ENCODE measurements at regions not wholly inside any gene's neighbourhood (a gene's known extent, or its start where the extent isn't known, plus 50 kb on each side); places are given as distances from the start of the nearest gene placed in this dataset.

GRCh38 chr15:25624504-25625177, 185.8 kb upstream of the UBE3A start:
- H2AFZ ChIP-seq (ENCODE audit: low read depth, low read length): no peak overlapping the region
- ATAC-seq (ENCODE audit: insufficient read depth, low read depth): no peak
- no peaks in the 10 kb centered on the region for H3K36me3 ChIP-seq (ENCODE audit: insufficient read depth, low read length)
- H3K79me2 ChIP-seq (ENCODE audit: insufficient read depth, low read length): no peaks in the 10 kb centered on the region
- no peak for TF ChIP-seq CTCF (IDR thresholded peaks at IDR 0.05; ENCODE audit: borderline replicate concordance, extremely low read depth, low read length, poor library complexity, severe bottlenecking)
- TF ChIP-seq EZH2 (IDR thresholded peaks at IDR 0.05; ENCODE audit: borderline replicate concordance, low read depth, low read length, severe bottlenecking): no peak
- no peak overlapping the region for H3K4me3 ChIP-seq (ENCODE audit: low read depth in 1 of 2, low read length in 2 of 2)
- H3K9ac ChIP-seq (ENCODE audit: low read depth, low read length): no peak overlapping the region
- H4K20me1 ChIP-seq (ENCODE audit: insufficient read depth, low read length): no peaks in the 10 kb centered on the region
- no peaks in the 10 kb centered on the region for H3K4me1 ChIP-seq (ENCODE audit: insufficient read depth, low read length)
- H3K27me3 ChIP-seq (ENCODE audit: insufficient read depth, low read length, poor library complexity): no peaks in the 10 kb centered on the region
- no peak overlapping the region for H3K4me2 ChIP-seq (ENCODE audit: insufficient read depth, low read length)
- no peak overlapping the region for H3K27ac ChIP-seq (ENCODE audit: low read length)
- no peak for DNase-seq
- H3K9me3 ChIP-seq (ENCODE audit: insufficient read depth, low read length, severe bottlenecking): no peaks in the 10 kb centered on the region

- no peak for ATAC-seq (ENCODE audit: insufficient read depth, low read depth)
- Histone ChIP-seq H3K4me2 (ENCODE audit: insufficient read depth, low read length) (no peak overlapping the region), H2AFZ (ENCODE audit: low read depth, low read length) (no peak overlapping the region), H3K9ac (ENCODE audit: low read depth, low read length) (no peak overlapping the region), H3K27ac (ENCODE audit: low read length) (no peak overlapping the region), H3K79me2 (ENCODE audit: insufficient read depth, low read length) (no peaks in the 10 kb centered on the region), H3K36me3 (ENCODE audit: insufficient read depth, low read length) (no peaks in the 10 kb centered on the region), H4K20me1 (ENCODE audit: insufficient read depth, low read length) (no peaks in the 10 kb centered on the region), H3K9me3 (ENCODE audit: insufficient read depth, low read length, severe bottlenecking) (no peaks in the 10 kb centered on the region), H3K4me3 (ENCODE audit: low read depth in 1 of 2, low read length in 2 of 2) (no peak overlapping the region), H3K4me1 (ENCODE audit: insufficient read depth, low read length) (no peaks in the 10 kb centered on the region), H3K27me3 (ENCODE audit: insufficient read depth, low read length, poor library complexity) (no peaks in the 10 kb centered on the region)
- no peak for DNase-seq
- TF ChIP-seq CTCF (IDR thresholded peaks at IDR 0.05; ENCODE audit: borderline replicate concordance, extremely low read depth, low read length, poor library complexity, severe bottlenecking): no peak
- TF ChIP-seq EZH2 (IDR thresholded peaks at IDR 0.05; ENCODE audit: borderline replicate concordance, low read depth, low read length, severe bottlenecking): no peak
Observed at GRCh38 chr15:25623708-25624107, 184.9 kb upstream of the UBE3A start.

- Histone ChIP-seq H3K36me3 (ENCODE audit: insufficient read depth, low read length) (no peaks in the 10 kb centered on the region), H3K4me3 (ENCODE audit: low read depth in 1 of 2, low read length in 2 of 2) (no peak overlapping the region), H2AFZ (ENCODE audit: low read depth, low read length) (no peak overlapping the region), H3K4me2 (ENCODE audit: insufficient read depth, low read length) (no peak overlapping the region), H3K79me2 (ENCODE audit: insufficient read depth, low read length) (no peaks in the 10 kb centered on the region), H3K27me3 (ENCODE audit: insufficient read depth, low read length, poor library complexity) (no peaks in the 10 kb centered on the region), H3K9ac (ENCODE audit: low read depth, low read length) (no peak overlapping the region), H3K27ac (ENCODE audit: low read length) (no peak overlapping the region), H3K9me3 (ENCODE audit: insufficient read depth, low read length, severe bottlenecking) (no peaks in the 10 kb centered on the region), H4K20me1 (ENCODE audit: insufficient read depth, low read length) (no peaks in the 10 kb centered on the region), H3K4me1 (ENCODE audit: insufficient read depth, low read length) (no peaks in the 10 kb centered on the region)
- no peak for TF ChIP-seq EZH2 (IDR thresholded peaks at IDR 0.05; ENCODE audit: borderline replicate concordance, low read depth, low read length, severe bottlenecking)
- TF ChIP-seq CTCF (IDR thresholded peaks at IDR 0.05; ENCODE audit: borderline replicate concordance, extremely low read depth, low read length, poor library complexity, severe bottlenecking): no peak
- no peak for ATAC-seq (ENCODE audit: insufficient read depth, low read depth)
- no peak for DNase-seq
Observed at GRCh38 chr15:25620466-25620865, 181.6 kb upstream of the UBE3A start.
